GM21737 (cell line): ENCODE measurements at regions not wholly inside any gene's neighbourhood (a gene's known extent, or its start where the extent isn't known, plus 50 kb on each side); places are given as distances from the start of the nearest gene placed in this dataset.

Source experiments
- ATAC-seq: cut with Tn5 transposase; IDR thresholded peaks from one replicate; pipeline ENCODE4 v1.9.1; 2021; ENCODE audit warnings: mild to moderate bottlenecking, moderate library complexity; ENCODE audit not compliant: unreplicated experiment

DNA sequence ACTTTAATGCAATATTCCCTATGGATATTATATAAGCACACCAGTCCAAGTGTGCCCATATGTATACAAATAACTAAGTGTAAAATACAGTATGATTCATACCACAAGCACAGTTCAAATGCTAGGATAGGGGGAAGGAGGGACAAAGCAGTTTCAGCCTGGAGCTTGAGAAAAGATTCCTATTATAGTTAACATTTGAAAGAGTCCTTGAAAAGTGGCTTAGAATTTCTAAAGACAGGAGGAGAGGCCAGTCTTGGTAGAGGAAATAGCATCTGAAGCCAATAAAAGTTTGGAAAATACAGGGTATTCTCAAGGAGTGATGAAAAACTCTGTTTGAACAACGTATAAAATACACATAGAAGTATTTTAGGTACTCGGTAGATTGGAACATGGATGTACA, 173.4 kb upstream of the CWC22 start:
- no peak for ATAC-seq

DNA sequence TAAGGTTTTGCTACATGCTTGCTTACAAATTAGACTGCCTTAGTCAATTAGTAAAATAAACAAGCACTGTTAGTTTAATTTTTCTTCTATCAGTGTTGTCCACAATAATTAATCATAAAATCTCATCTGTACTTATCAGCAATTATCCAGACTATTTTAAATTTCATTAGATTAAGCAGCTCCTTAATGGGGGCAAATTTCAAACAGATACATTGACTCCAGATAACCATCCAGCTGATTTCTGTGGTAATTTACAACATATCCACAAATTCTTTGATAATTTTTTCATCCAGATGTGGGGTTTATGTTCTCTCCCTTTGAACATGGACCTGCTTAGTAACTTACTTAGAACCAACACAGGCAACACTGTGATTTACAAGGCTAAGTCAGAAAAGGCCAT, 170.4 kb upstream of the CWC22 start:
- no peak for ATAC-seq

DNA sequence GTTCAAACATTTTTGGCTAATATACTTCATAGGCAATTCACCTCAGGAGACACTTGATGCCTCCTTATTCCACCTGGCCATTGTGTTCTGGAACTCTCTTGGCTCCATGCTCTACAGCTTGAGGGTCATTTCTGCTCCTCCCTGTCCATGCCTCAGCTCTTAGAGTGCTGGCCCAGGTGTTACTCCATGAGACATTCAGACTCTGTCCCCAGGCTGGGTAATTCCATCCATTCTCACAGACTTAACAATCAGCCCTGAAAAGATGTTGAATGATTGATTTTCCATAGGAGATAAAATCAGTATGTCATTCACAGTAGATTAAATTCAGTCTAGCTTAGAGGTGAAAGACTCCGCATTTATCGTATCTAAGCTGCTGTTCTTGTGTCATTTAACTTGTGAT, 168.6 kb upstream of the CWC22 start:
- ATAC-seq = no peak

DNA sequence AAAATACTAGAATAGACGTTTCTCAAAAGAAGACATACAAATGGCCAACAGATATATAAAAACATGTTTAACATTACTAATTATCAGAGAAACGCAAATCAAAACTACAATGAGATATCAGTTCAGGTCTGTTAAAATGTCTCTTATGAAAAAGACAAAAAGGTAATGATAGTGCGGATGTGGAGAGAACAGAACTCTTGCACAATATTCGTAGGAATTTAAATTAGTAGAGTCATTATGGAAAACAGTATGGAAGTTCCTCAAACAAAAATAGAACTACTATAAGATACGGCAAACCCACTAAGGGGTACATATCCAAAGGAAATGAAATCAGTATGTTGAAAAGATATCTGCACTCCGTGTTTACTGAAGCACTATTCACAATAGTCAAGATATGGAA, 167.5 kb upstream of the CWC22 start:
- no peak for ATAC-seq

DNA sequence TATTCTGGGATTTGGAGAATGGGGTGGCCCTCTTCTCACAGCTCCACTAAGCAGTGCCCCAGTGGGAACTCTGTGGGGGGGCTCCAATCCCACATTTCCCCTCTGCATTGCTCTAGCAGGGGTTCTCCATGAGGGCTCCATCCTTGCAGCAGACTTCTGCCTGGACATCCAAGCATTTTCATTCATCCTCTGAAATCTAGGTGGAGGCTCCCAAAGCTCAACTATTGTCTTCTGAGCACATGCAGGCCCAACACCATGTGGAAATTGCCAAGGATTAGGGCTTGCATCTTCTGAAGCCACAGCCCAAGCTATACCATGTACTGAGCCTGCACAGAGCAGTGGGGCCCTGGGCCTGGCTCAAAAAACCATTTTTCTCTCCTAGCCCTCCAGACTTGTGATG, 162.4 kb upstream of the CWC22 start:
- ATAC-seq = no peak

DNA sequence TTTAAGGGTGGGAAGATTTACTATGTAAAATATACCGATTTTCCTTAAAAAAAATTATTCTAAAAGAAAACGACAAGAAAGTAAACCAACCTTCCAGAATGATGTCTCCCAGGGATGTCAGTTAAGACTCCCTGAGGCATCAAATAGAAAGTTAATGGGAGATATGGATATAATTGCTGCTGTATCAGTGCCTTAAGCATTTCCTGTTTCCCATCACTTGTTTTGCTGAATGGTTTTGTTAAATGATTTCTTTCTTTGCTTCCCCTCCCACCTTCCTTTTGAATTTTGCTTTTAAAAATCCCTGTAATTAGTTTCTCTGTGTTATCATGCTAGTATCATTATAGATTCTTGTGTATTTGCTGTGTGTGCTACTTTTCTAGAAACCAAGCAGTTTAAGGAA, 154.3 kb upstream of the CWC22 start:
- no peak for ATAC-seq

DNA sequence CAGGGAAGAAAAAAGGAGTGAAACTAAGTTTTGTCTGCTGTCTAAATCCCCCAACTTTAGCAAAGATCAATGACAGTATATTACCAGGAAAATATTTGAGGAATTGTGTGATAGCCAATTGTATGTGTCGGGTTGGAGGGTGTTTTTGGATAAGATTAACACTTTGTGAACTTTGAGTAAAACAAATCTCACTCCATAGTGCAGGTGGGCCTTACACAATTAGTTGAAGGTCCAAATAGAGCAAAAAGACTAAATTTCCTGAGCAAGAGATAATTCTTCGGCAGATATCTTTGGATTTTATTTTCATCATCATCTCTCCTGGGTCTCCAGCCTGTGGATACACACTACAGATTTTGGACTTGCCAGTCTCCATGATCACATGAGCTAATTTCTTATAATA, 152.8 kb upstream of the CWC22 start:
- no peak for ATAC-seq

DNA sequence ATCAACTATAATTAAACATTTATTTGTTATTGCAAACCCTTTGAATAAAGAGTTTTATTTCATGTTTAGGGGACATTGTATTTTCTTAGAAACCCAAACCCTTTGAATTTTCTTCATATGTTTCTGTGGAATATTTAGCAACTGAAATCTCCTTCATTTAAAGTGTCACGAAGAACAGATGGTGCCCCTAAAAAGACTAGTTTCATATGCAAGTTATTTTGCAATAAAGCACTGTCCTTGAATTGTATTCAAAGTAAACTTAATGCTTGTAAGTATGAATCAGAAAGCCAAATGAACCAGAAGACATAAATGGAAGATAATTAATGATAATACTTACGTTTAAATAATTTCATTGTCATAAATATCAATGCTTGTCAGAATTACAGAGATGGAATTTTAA, 151.9 kb upstream of the CWC22 start:
- ATAC-seq = no peak

DNA sequence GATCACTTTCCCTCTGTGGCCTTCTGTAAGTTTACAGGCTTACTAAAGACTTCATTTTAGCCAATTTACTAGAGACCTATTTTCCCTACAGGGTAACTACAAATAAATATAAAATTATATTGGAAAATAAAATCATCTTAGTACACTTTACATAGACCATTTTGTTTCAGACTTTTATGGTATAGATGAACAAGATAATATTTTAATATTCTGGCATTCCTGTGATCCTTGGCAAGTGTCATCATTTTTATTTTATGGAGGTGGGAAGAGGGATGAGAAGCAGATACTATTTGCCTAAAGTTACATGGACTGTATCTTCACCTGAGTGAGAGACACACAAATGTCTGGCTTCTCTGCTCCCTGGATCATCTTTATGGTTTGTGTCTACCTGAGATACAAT, 149.6 kb upstream of the CWC22 start:
- ATAC-seq = no peak

DNA sequence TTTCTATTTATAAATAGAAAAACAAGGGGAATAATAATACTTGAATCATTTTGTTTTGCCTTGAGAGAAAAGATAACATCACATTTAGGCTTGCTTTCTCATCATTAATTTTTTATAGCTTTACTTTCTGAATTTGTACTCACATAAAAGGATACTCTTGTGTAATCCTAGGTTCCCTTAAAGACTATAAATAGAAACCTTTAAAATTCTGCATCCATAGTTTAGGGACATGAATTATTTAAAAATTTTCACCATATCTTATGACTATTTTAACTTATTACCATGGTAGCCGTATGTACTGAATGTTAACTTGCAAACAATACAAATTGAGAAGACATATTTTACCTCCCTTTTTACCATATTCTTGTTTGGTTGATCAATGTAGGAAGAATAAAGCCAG, 143.5 kb upstream of the CWC22 start:
- no peak for ATAC-seq

DNA sequence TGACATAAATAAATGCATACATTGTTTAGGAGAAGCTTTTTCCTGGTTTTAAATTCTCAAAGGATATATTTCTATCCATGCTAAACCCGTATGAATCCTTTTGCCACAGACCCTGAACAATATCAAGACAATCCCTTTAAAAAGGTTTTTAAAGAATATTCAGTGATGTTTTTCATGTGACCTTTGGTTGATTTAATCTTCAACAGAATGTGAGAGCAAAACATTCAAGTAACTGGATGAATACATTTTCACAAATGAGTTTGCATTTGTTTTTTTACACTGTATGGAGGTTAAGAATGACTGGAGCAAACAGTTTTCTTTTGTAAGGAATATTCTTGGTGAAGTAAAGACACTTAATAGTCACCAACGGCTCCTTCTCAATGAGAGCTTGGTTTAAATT, 139.4 kb upstream of the CWC22 start:
- ATAC-seq = no peak

DNA sequence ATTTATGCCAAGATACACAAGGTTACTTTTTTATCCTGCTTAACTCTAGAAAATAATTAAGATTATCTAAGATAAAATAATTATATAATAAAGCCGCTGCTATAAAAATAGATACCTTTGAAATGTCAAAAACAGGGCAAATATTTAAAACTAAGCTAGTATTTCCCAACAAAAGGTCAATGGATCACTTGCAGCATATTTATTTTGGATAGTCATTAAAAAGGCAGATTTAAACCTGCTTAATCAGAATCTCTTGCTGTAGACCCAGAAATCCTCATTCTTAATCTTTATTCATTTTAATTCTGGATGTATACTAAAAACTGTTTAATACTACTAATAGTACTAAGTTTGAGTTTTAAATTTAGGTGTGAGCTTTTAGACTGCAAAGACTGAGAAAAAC, 139.0 kb upstream of the CWC22 start:
- ATAC-seq = no peak

DNA sequence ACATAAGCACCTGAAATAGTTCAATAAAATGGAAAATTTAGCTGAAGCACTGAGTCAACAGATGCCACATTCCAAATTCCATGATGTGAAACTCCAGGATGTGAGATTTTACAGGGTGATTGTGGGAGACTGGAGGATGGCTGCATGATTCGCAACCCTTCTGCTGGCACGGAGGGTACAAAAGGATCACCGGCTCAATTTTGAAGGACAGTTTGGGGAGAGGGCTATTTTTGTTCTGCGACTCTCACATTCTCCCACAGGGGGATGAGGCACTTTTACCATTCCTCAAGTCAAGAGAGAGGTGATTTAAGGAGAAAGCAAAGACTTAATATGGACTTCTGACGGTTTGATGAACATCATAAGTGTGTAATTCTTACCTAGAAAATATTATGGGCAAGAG, 138.1 kb upstream of the CWC22 start:
- no peak for ATAC-seq

DNA sequence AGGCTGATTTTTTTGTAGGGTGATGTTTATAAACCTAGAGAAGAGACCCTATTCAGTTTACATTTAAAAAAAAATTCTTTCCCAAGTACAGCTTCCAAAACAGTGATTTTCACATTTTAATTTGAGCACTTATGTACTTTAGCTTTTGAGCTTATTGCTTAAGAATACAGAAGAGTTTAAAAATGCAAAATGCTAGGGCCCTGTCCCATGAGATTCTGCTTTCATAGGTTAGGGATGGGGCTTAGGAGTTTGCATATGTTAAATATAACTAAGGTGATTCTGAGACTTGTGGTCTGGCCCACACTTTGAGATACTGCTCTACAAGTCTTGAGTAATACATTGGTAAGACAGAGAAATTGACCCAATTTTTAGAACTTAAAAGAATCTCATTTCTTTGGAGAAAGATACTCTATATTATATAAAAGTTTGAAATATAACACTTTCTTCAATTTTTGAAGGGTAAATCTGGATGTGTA, 137.3 kb upstream of the CWC22 start:
- no peak for ATAC-seq

DNA sequence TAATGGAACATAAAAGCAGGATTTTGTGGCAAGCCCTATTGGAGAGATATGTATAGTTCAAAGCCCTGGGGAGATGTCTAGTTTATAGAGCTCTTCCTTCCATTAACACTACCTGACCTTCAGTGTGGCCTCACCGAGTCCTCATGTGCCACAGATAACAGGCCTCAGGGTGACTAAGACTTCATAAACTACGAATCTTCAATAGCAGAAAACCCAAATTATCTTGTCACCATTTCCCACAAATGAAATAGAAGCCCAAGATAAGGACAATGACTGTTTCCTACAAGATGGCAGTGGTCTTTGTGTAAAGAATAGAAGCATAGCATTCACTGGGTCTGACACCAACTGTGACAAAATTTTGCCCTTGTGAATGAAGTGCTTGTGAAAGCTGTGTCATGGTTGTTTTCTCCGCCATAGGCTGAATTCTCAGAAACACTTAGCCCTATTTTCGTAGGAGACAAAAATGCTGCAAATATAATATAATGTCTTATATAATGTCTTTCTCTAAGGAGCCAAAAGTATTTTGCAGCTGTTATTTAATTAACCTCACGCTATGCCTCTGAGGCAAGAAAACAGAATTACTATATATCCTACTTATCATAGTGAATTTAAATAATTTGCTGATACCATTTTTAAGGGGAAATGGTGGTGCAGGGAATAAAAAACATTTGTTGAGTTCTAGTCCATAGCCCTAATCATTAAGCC, 136.7 kb upstream of the CWC22 start:
- ATAC-seq = no peak

DNA sequence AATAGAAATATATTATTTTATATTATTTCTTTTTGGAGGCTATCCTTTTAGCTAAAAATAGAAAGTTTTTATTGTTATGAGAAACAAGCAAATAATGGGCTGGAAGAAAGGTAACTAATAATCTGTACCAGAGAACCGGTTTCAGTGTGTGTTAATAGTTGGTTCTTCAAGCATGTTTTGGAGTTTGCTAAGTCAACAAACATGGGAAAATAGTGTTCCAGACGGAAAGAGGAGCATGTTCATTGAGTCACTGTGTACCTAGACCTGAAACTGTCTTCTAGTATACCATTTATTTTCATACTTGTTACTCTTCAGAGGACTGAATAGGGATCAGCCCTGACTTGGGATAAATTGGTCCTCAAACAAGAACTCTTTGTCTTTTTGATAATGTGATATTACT, 134.5 kb upstream of the CWC22 start:
- ATAC-seq = no peak

DNA sequence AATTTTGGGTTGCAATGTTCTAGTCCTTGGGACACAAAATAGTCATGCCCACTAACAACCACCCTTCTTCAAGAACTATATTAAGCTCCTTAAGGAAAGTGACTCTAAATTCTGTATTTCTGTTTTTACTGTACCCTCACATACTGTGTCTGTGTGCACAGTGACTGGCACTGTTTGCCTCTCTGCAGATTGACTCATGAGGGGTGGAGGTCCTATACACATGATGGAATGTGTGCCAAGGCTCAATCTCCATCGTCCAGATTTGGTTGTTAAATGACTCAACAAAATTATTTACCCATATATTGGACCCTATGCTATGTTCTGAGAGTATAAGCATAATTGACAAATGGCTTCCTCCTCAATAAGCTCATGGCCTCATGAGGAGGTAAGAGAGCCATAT, 126.6 kb upstream of the CWC22 start:
- no peak for ATAC-seq

DNA sequence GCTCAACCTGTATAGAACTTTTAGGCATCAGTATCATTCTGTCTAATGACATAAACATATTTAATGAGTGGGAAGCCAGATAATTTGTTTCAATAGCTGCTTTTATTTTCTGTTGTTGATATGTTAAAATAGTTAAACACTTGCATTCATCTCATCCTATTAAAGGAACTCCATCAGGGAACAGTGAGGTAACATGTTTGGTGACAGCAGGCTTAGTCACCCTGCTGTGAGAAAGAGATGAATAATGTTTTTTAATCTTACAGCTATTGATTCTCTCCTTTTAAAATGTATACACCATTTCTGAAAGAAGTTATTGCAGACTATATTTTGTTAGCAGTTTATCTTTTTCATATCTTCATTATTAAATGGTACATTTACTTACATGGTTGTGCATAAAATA, 123.3 kb upstream of the CWC22 start:
- no peak for ATAC-seq

DNA sequence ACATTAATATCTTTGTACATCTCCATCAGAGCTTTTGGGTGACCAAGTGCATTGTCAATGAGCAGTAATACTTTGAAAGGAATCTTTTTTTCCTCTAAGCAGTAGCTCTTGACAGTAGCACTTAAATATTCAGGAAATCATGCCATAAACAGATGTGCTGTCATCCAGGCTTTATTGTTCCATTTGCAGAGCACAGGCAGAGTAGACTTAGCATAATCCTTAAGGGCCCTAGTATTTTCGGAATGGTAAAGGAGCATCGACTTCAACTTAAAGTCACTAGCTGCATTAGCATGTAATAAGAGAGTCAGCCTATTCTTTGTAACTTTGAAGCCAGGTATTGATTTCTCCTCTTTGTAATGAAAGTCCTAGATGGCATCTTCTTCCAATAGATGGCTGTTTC, 121.8 kb upstream of the CWC22 start:
- ATAC-seq = no peak

DNA sequence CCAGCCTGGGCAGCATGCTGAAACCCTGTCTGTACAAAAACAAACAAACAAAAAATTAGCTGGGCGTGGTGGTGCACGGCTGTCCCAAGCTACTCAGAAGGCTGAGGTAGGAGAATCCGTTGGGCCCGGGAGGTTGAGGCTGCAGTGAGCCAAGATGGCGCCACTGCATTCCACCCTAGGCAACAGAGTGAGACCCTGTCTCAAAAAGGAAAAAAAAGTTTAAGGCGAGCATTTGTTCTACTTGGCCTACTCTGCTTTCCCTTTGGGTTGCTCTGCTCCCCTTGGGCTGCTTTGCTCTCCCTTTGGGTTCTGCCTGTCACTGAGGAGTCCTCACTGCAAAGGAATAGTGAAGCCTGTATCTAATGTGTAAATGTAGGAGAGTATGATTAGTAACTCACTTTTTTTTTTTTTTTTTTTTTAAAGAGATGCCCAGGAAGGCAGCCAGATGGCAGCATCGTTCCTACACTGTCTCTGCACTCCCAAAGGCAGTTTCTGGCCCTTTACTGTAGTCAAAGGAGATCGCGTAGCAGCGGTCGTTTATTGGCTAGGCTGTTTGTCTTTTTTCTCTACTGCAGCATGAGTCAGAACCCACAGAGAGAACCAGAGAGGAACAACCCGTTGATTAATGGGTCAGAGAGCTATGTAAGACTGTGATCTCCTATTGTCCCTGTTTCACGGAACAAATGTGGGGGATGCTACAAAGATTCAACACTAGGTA, 118.3 kb upstream of the CWC22 start:
- ATAC-seq = no peak

DNA sequence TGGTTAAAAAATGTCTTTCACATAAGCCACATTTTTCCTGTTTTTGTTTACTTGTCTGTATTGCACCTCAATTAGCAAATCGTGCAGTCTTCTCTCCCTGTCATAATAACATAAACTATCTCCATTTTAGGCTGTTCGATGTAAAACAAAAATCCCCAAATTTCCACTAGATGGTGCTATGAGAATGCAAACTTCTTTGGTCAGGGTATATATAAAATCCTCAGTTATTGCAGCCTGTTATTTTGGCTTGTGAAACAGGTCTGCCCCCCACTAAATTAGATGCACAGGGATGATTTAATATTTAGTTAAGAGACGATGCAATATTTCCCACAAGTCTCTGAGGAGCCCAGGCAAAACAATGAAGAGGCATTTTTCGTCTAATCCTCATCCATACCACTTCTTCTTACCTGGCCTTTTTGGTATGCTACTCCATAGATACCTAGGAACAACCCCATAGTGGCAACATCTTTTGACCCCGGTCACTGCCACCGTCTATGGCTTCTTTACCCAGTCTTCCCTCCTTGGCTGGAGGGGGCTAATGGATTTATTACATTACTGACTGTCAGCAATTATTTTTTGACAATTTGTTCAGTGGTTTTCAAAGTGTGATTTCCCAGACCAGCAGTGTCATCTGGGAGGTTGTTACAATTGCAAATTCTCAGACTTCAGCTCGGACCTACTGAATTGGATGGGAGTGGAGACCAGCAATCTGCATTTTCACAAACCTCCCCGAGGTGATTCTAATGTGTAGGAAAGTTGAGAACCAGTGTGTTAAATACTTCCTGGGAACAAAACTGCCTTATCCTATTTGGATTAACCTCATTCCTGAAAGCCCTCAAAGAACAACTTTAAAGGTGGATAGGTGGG, 117.4 kb upstream of the CWC22 start:
- ATAC-seq = peak; percentile 68

DNA sequence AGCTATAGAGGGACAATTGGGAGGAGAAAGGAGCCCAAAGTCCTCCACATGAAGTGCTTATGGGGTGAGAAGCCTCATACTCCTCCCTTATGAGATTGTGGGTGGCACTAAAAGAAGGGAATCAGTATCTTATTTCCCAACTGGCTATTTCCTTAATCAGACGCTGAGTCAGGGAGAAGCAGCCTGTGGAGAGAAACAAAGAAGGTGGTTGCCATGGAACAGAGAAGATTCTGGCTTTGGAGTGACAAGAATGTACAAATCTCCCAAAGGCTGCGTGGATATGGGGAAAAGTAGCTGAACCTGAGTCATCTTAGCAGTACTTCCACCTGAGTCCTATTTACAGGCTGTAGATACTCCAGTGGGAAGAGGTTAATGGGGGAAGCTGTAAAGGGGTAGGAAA, 115.8 kb upstream of the CWC22 start:
- ATAC-seq = no peak
